H1 (cell line): ENCODE measurements at regions not wholly inside any gene's neighbourhood (a gene's known extent, or its start where the extent isn't known, plus 50 kb on each side); places are given as distances from the start of the nearest gene placed in this dataset.

ENCODE experiments used
- RAD21 ChIP-seq, 2 experiments: IDR thresholded peaks in 1 of 2; conservative IDR thresholded peaks in 1 of 2; 2 replicates each; pipeline ENCODE4 v1.6.1; 2011; ENCODE audit warnings: low read depth in 2 of 2, low read length in 2 of 2, improper control_type of control experiment in 1 of 2, inconsistent platforms in 1 of 2, mild to moderate bottlenecking in 1 of 2, moderate library complexity in 1 of 2

DNA sequence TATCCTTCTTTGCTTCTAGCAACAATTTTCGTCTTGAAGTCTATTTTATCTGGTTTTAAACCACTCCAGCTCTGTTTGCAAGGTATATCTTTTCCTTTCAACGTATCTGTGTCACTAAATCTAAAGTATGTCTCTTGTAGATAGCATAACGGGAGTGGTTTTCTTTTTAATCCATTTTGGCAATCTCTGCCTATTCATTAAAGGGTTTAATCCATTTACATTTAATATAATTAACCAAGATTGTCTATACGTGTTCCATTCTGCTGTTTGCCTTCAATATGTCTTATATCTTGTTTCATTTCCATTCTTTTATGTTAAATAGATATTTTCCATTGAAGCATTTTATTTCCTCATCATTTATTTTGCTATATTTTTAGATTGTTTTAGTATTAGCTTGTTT lies 587.9 kb downstream of the C6orf118 start (continued):
- no peak for TF ChIP-seq RAD21 (IDR thresholded peaks at IDR 0.05 in 1 of 2, conservative IDR thresholded peaks at IDR 0.05 in 1 of 2; ENCODE audit: low read depth in 2 of 2, low read length in 2 of 2)
